ENCODE measurements at regions not wholly inside any gene's neighbourhood (a gene's known extent, or its start where the extent isn't known, plus 50 kb on each side); places are given as distances from the start of the nearest gene placed in this dataset.

- H3K27ac Mint-ChIP-seq = no peak overlapping the region
- no peak for DNase-seq
- intact Hi-C loops (cut with micrococcal nuclease) = no loop called here
- no peak overlapping the region for H3K4me3 Mint-ChIP-seq
- no peaks in the 10 kb centered on the region for H3K36me3 Mint-ChIP-seq (ENCODE audit: low read depth)
- no peaks in the 10 kb centered on the region for H3K27me3 Mint-ChIP-seq
- H3K9me3 Mint-ChIP-seq = peaks cover 9% of the 10 kb centered on the region
- ChIA-PET CTCF (no interaction called here), POLR2A (no interaction called here)
- ATAC-seq = no peak
- TF ChIP-seq, protein P1, sequence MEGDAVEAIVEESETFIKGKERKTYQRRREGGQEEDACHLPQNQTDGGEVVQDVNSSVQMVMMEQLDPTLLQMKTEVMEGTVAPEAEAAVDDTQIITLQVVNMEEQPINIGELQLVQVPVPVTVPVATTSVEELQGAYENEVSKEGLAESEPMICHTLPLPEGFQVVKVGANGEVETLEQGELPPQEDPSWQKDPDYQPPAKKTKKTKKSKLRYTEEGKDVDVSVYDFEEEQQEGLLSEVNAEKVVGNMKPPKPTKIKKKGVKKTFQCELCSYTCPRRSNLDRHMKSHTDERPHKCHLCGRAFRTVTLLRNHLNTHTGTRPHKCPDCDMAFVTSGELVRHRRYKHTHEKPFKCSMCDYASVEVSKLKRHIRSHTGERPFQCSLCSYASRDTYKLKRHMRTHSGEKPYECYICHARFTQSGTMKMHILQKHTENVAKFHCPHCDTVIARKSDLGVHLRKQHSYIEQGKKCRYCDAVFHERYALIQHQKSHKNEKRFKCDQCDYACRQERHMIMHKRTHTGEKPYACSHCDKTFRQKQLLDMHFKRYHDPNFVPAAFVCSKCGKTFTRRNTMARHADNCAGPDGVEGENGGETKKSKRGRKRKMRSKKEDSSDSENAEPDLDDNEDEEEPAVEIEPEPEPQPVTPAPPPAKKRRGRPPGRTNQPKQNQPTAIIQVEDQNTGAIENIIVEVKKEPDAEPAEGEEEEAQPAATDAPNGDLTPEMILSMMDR (IDR thresholded peaks at IDR 0.05) = no peak
- no peaks in the 10 kb centered on the region for H3K4me1 Mint-ChIP-seq (ENCODE audit: low read depth)
Observed at GRCh38 chr9:116027096-116027495, 126.5 kb upstream of the PAPPA start.

GRCh38 chr9:116027511-116027910 is 126.1 kb upstream of the PAPPA start:
- POLR2A ChIA-PET = no interaction called here
- ATAC-seq = no peak

GRCh38 chr9:116027951-116028350 is 125.6 kb upstream of the PAPPA start:
- peaks cover 9% of the 10 kb centered on the region for H3K9me3 Mint-ChIP-seq
- no peak overlapping the region for H3K4me3 Mint-ChIP-seq
- CTCF ChIA-PET = no interaction called here
- no peak overlapping the region for H3K27ac Mint-ChIP-seq
- H3K36me3 Mint-ChIP-seq (ENCODE audit: low read depth) = no peaks in the 10 kb centered on the region
- peaks cover 1% of the 10 kb centered on the region for H3K27me3 Mint-ChIP-seq
- intact Hi-C loops (cut with micrococcal nuclease) = no loop called here
- DNase-seq = no peak
- no peak for ATAC-seq
- TF ChIP-seq, protein P1 (IDR thresholded peaks at IDR 0.05) = no peak
- H3K4me1 Mint-ChIP-seq (ENCODE audit: low read depth) = no peaks in the 10 kb centered on the region
- POLR2A ChIA-PET = no interaction called here

More at GRCh38 chr9:116027511-116027910, 126.1 kb upstream of the PAPPA start:
- Mint-ChIP-seq H3K27ac (no peak overlapping the region), H3K4me1 (ENCODE audit: low read depth) (no peaks in the 10 kb centered on the region), H3K36me3 (ENCODE audit: low read depth) (no peaks in the 10 kb centered on the region), H3K9me3 (peaks cover 9% of the 10 kb centered on the region), H3K4me3 (no peak overlapping the region), H3K27me3 (peaks cover under 1% of the 10 kb centered on the region)
- intact Hi-C loops (cut with micrococcal nuclease) = no loop called here
- TF ChIP-seq, protein P1 (IDR thresholded peaks at IDR 0.05) = no peak
- DNase-seq = no peak
- CTCF ChIA-PET = no interaction called here

DNA sequence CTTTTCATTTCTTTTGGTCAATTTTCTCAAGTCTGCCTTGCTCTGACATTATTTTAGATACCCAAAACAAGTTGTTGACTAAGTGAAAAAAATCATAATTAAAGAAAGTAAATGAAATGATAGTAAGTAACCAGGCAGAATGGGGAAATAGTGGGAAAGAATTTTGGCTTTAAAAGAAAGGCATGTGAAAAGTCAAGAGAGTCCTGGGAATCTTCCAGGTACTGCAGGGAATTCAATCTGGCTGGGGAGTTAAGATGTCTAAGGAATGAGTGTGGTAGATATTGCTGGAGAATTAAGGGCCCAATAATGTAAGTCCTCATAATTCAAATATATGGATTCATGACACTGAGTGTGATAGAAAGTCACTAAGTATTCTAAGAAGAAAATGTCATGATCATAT is 123.1 kb upstream of the PAPPA start:
- Mint-ChIP-seq H3K4me1 (ENCODE audit: low read depth) (no peaks in the 10 kb centered on the region), H3K9me3 (peaks cover 9% of the 10 kb centered on the region), H3K27ac (no peak overlapping the region), H3K4me3 (no peak overlapping the region), H3K27me3 (peaks cover 1% of the 10 kb centered on the region), H3K36me3 (ENCODE audit: low read depth) (no peaks in the 10 kb centered on the region)
- ChIA-PET POLR2A (no interaction called here), CTCF (no interaction called here)
- no peak for DNase-seq
- ATAC-seq = no peak
- TF ChIP-seq, protein P1 (IDR thresholded peaks at IDR 0.05) = no peak
- intact Hi-C loops (cut with micrococcal nuclease) = no loop called here

DNA sequence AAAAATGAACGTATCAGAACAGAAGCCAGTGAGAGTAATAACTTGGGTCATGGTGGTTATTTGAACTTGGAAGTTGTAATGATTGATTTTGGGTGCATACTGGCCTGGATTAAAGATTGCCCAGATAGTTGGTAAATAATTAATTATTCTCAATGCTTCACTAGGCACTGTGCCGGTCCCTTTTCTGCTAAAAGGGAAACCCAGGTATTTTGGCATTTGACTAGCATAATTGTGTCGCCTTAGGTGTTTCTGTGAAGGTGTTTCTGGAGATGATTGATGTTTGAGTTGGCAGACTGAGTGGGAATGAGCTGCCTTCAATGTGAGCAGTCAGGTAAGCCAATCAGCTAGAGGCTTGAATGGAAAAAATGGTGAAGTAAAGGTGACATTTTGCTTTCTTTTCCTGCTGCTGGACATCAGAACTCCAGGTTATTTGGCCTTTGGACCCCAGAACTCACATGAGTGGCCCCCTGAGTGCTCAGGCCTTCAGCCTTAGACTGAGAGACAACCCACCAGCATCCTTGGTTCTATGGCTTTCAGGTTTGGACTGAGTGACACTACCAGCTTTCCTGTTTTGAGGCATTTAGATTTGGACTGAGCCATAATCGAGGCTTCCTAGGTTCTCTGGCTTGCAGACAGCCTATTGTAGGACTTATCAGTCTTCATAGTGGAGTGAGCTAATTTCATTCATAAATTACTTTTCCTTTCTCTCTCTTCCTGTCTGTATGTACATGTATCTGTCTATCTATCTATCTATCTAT is 120.7 kb upstream of the PAPPA start:
- H3K4me1 Mint-ChIP-seq (ENCODE audit: low read depth) = no peaks in the 10 kb centered on the region
- intact Hi-C loops (cut with micrococcal nuclease) = no loop called here
- H3K27me3 Mint-ChIP-seq = peaks cover 1% of the 10 kb centered on the region
- ChIA-PET CTCF (no interaction called here), POLR2A (no interaction called here)
- DNase-seq (no peak), ATAC-seq (no peak)
- H3K36me3 Mint-ChIP-seq (ENCODE audit: low read depth) = no peaks in the 10 kb centered on the region
- H3K4me3 Mint-ChIP-seq = no peak overlapping the region
- TF ChIP-seq, protein P1 (IDR thresholded peaks at IDR 0.05) = no peak
- peaks cover 8% of the 10 kb centered on the region for H3K9me3 Mint-ChIP-seq
- no peak overlapping the region for H3K27ac Mint-ChIP-seq

Data from activated CD8-positive, alpha-beta T cell treated with anti-CD3 and anti-CD28 coated beads for 36 hours (primary cell).